ENCODE measurements at regions not wholly inside any gene's neighbourhood (a gene's known extent, or its start where the extent isn't known, plus 50 kb on each side); places are given as distances from the start of the nearest gene placed in this dataset.
A peak's percentile ranks its signal among the peaks of the same experiment; 100 is the strongest.

DNA sequence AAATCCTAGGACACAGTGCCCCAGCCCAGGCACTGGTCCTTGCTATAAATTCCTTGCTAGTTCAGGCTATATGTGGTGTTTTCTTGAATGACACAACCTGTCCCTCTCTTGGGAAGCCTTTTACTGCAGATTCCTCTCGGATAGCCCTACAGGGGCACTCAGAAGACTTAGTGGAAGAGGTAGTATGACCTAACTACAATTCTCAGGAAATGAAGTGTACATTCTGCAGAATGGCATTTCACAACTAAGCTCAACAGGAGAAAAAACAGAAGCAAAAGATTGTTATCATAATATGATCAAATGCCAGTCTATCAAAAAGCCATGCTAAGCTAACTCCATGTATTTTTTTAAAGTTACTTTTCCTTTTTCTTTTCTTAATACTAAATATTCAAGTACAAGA lies 66.3 kb upstream of the FBXL4 start:
- Histone ChIP-seq H2AK5ac (ENCODE audit: low read length) (no peak overlapping the region), H3K36me3 (ENCODE audit: control insufficient read depth in 1 of 2, insufficient read depth in 2 of 2, low read length in 2 of 2) (no peaks in the 10 kb centered on the region), H4K12ac (ENCODE audit: low read depth, low read length) (no peak overlapping the region), H3K79me1 (ENCODE audit: low read length) (no peaks in the 10 kb centered on the region), H3K4me3 (ENCODE audit: low read depth, low read length) (no peak overlapping the region), H3K79me2 (ENCODE audit: control insufficient read depth, insufficient read depth, low read length, poor library complexity) (no peaks in the 10 kb centered on the region), H3K9ac (ENCODE audit: low read length) (no peak overlapping the region), H3K27me3 (ENCODE audit: insufficient read depth, low read length) (no peaks in the 10 kb centered on the region), H3K27ac (ENCODE audit: low read depth, low read length) (no peak overlapping the region), H3K14ac (ENCODE audit: low read length) (no peak overlapping the region), H3K4me2 (ENCODE audit: low read length) (no peak overlapping the region), H2BK12ac (ENCODE audit: low read length) (no peak overlapping the region), H3K9me3 (ENCODE audit: insufficient read depth, low read depth, low read length) (no peaks in the 10 kb centered on the region), H4K91ac (ENCODE audit: low read depth, low read length) (no peak overlapping the region), H3K18ac (ENCODE audit: low read length) (no peak overlapping the region), H4K8ac (ENCODE audit: low read depth, low read length) (no peak overlapping the region), H2BK5ac (ENCODE audit: low read depth, low read length, poor library complexity) (no peak overlapping the region), H2BK120ac (ENCODE audit: insufficient read depth, low read length, poor library complexity) (no peak overlapping the region), H3K4me1 (ENCODE audit: control insufficient read depth in 1 of 2, insufficient read depth in 2 of 2, low read length in 2 of 2) (no peaks in the 10 kb centered on the region), H3K4ac (ENCODE audit: low read depth, low read length) (no peak overlapping the region), H3K23ac (ENCODE audit: low read length) (no peak overlapping the region), H2AFZ (ENCODE audit: insufficient read depth, low read length, poor library complexity) (no peak overlapping the region)
- DNase-seq = no peak
- WGBS (ENCODE audit: extremely low coverage, insufficient coverage, insufficient read length) = no CpG with 5 or more reads among the region's 1 CpG

- Histone ChIP-seq H3K4me3 (ENCODE audit: low read depth, low read length) (no peak overlapping the region), H2BK120ac (ENCODE audit: insufficient read depth, low read length, poor library complexity) (no peak overlapping the region), H4K91ac (ENCODE audit: low read depth, low read length) (no peak overlapping the region), H4K8ac (ENCODE audit: low read depth, low read length) (no peak overlapping the region), H3K27ac (ENCODE audit: low read depth, low read length) (no peak overlapping the region), H3K4me2 (ENCODE audit: low read length) (no peak overlapping the region), H3K36me3 (ENCODE audit: control insufficient read depth in 1 of 2, insufficient read depth in 2 of 2, low read length in 2 of 2) (no peaks in the 10 kb centered on the region), H3K79me1 (ENCODE audit: low read length) (no peaks in the 10 kb centered on the region), H3K23ac (ENCODE audit: low read length) (no peak overlapping the region), H3K4ac (ENCODE audit: low read depth, low read length) (no peak overlapping the region), H3K4me1 (ENCODE audit: control insufficient read depth in 1 of 2, insufficient read depth in 2 of 2, low read length in 2 of 2) (no peaks in the 10 kb centered on the region), H3K14ac (ENCODE audit: low read length) (no peak overlapping the region), H4K12ac (ENCODE audit: low read depth, low read length) (no peak overlapping the region), H2BK5ac (ENCODE audit: low read depth, low read length, poor library complexity) (no peak overlapping the region), H3K79me2 (ENCODE audit: control insufficient read depth, insufficient read depth, low read length, poor library complexity) (no peaks in the 10 kb centered on the region), H3K9ac (ENCODE audit: low read length) (no peak overlapping the region), H3K18ac (ENCODE audit: low read length) (no peak overlapping the region), H2BK12ac (ENCODE audit: low read length) (no peak overlapping the region), H3K9me3 (ENCODE audit: insufficient read depth, low read depth, low read length) (no peaks in the 10 kb centered on the region), H3K27me3 (ENCODE audit: insufficient read depth, low read length) (no peaks in the 10 kb centered on the region), H2AFZ (ENCODE audit: insufficient read depth, low read length, poor library complexity) (no peak overlapping the region), H2AK5ac (ENCODE audit: low read length) (no peak overlapping the region)
- no peak for DNase-seq
- no CpG with 5 or more reads among the region's 3 CpGs for WGBS (ENCODE audit: extremely low coverage, insufficient coverage, insufficient read length)
These were observed 65.9 kb upstream of the FBXL4 start for GRCh38 chr6:99013661-99014060.

DNA sequence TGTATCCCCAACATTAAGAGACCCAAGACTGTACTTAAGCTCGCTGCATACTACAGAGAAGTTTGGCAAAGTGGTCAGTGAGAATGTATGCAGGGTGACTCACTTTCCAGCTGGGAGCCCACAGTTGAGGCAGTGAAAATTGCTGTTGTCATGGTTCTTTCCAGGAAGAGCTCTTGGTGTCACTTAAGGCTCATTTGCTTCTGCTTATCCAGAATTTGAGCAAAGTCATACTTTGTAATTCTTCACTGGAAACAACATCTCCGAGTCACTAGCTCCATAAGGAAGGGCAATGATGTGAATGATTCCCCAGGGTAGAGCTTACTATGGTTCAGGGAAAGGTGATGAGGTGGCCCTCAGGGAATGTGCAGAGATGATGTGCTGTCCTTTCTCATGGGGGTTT lies 65.4 kb upstream of the FBXL4 start:
- no peak overlapping the region for H4K12ac ChIP-seq (ENCODE audit: low read depth, low read length)
- H3K4me1 ChIP-seq (ENCODE audit: control insufficient read depth in 1 of 2, insufficient read depth in 2 of 2, low read length in 2 of 2) = no peaks in the 10 kb centered on the region
- no peak overlapping the region for H3K4ac ChIP-seq (ENCODE audit: low read depth, low read length)
- no peak overlapping the region for H3K4me2 ChIP-seq (ENCODE audit: low read length)
- H4K91ac ChIP-seq (ENCODE audit: low read depth, low read length) = no peak overlapping the region
- no peak overlapping the region for H2BK120ac ChIP-seq (ENCODE audit: insufficient read depth, low read length, poor library complexity)
- H2AFZ ChIP-seq (ENCODE audit: insufficient read depth, low read length, poor library complexity) = no peak overlapping the region
- H3K18ac ChIP-seq (ENCODE audit: low read length) = no peak overlapping the region
- H3K27ac ChIP-seq (ENCODE audit: low read depth, low read length) = no peak overlapping the region
- DNase-seq = peak; percentile 6 to 14
- no peaks in the 10 kb centered on the region for H3K27me3 ChIP-seq (ENCODE audit: insufficient read depth, low read length)
- no peaks in the 10 kb centered on the region for H3K79me1 ChIP-seq (ENCODE audit: low read length)
- H2AK5ac ChIP-seq (ENCODE audit: low read length) = no peak overlapping the region
- no CpG with 5 or more reads among the region's 2 CpGs for WGBS (ENCODE audit: extremely low coverage, insufficient coverage, insufficient read length)
- no peaks in the 10 kb centered on the region for H3K36me3 ChIP-seq (ENCODE audit: control insufficient read depth in 1 of 2, insufficient read depth in 2 of 2, low read length in 2 of 2)
- H3K14ac ChIP-seq (ENCODE audit: low read length) = no peak overlapping the region
- H3K9ac ChIP-seq (ENCODE audit: low read length) = no peak overlapping the region
- no peak overlapping the region for H3K23ac ChIP-seq (ENCODE audit: low read length)
- H3K79me2 ChIP-seq (ENCODE audit: control insufficient read depth, insufficient read depth, low read length, poor library complexity) = no peaks in the 10 kb centered on the region
- no peaks in the 10 kb centered on the region for H3K9me3 ChIP-seq (ENCODE audit: insufficient read depth, low read depth, low read length)
- no peak overlapping the region for H4K8ac ChIP-seq (ENCODE audit: low read depth, low read length)
- no peak overlapping the region for H3K4me3 ChIP-seq (ENCODE audit: low read depth, low read length)
- no peak overlapping the region for H2BK5ac ChIP-seq (ENCODE audit: low read depth, low read length, poor library complexity)
- H2BK12ac ChIP-seq (ENCODE audit: low read length) = no peak overlapping the region

- no peak overlapping the region for H2BK5ac ChIP-seq (ENCODE audit: low read depth, low read length, poor library complexity)
- H3K18ac ChIP-seq (ENCODE audit: low read length) = no peak overlapping the region
- H3K36me3 ChIP-seq (ENCODE audit: control insufficient read depth in 1 of 2, insufficient read depth in 2 of 2, low read length in 2 of 2) = no peaks in the 10 kb centered on the region
- no peak overlapping the region for H2BK120ac ChIP-seq (ENCODE audit: insufficient read depth, low read length, poor library complexity)
- no peak overlapping the region for H3K23ac ChIP-seq (ENCODE audit: low read length)
- no peak overlapping the region for H3K14ac ChIP-seq (ENCODE audit: low read length)
- DNase-seq = no peak
- no peak overlapping the region for H3K27ac ChIP-seq (ENCODE audit: low read depth, low read length)
- H3K9me3 ChIP-seq (ENCODE audit: insufficient read depth, low read depth, low read length) = no peaks in the 10 kb centered on the region
- no peak overlapping the region for H4K8ac ChIP-seq (ENCODE audit: low read depth, low read length)
- H2AFZ ChIP-seq (ENCODE audit: insufficient read depth, low read length, poor library complexity) = no peak overlapping the region
- H2BK12ac ChIP-seq (ENCODE audit: low read length) = no peak overlapping the region
- no peak overlapping the region for H3K4ac ChIP-seq (ENCODE audit: low read depth, low read length)
- H3K9ac ChIP-seq (ENCODE audit: low read length) = no peak overlapping the region
- H3K4me1 ChIP-seq (ENCODE audit: control insufficient read depth in 1 of 2, insufficient read depth in 2 of 2, low read length in 2 of 2) = no peaks in the 10 kb centered on the region
- H3K79me2 ChIP-seq (ENCODE audit: control insufficient read depth, insufficient read depth, low read length, poor library complexity) = no peaks in the 10 kb centered on the region
- H3K27me3 ChIP-seq (ENCODE audit: insufficient read depth, low read length) = no peaks in the 10 kb centered on the region
- no peak overlapping the region for H4K12ac ChIP-seq (ENCODE audit: low read depth, low read length)
- no peak overlapping the region for H3K4me3 ChIP-seq (ENCODE audit: low read depth, low read length)
- no peak overlapping the region for H4K91ac ChIP-seq (ENCODE audit: low read depth, low read length)
- H3K79me1 ChIP-seq (ENCODE audit: low read length) = no peaks in the 10 kb centered on the region
- H2AK5ac ChIP-seq (ENCODE audit: low read length) = no peak overlapping the region
- no peak overlapping the region for H3K4me2 ChIP-seq (ENCODE audit: low read length)
These were observed 63.4 kb upstream of the FBXL4 start for GRCh38 chr6:99011151-99011550.

GRCh38 chr6:99002831-99003230 lies 55.1 kb upstream of the FBXL4 start:
- H3K18ac ChIP-seq (ENCODE audit: low read length) = no peak overlapping the region
- H3K4me3 ChIP-seq (ENCODE audit: low read depth, low read length) = no peak overlapping the region
- H3K36me3 ChIP-seq (ENCODE audit: control insufficient read depth in 1 of 2, insufficient read depth in 2 of 2, low read length in 2 of 2) = no peaks in the 10 kb centered on the region
- no peak overlapping the region for H4K12ac ChIP-seq (ENCODE audit: low read depth, low read length)
- H2BK120ac ChIP-seq (ENCODE audit: insufficient read depth, low read length, poor library complexity) = no peak overlapping the region
- no peaks in the 10 kb centered on the region for H3K9me3 ChIP-seq (ENCODE audit: insufficient read depth, low read depth, low read length)
- H3K4ac ChIP-seq (ENCODE audit: low read depth, low read length) = no peak overlapping the region
- H2AK5ac ChIP-seq (ENCODE audit: low read length) = no peak overlapping the region
- H3K79me2 ChIP-seq (ENCODE audit: control insufficient read depth, insufficient read depth, low read length, poor library complexity) = no peaks in the 10 kb centered on the region
- WGBS (ENCODE audit: extremely low coverage, insufficient coverage, insufficient read length) = no CpG with 5 or more reads among the region's 1 CpG
- H4K91ac ChIP-seq (ENCODE audit: low read depth, low read length) = no peak overlapping the region
- no peak overlapping the region for H2BK12ac ChIP-seq (ENCODE audit: low read length)
- H2BK5ac ChIP-seq (ENCODE audit: low read depth, low read length, poor library complexity) = no peak overlapping the region
- H3K27ac ChIP-seq (ENCODE audit: low read depth, low read length) = no peak overlapping the region
- DNase-seq = no peak
- no peak overlapping the region for H3K4me2 ChIP-seq (ENCODE audit: low read length)
- no peaks in the 10 kb centered on the region for H3K27me3 ChIP-seq (ENCODE audit: insufficient read depth, low read length)
- no peak overlapping the region for H4K8ac ChIP-seq (ENCODE audit: low read depth, low read length)
- no peak overlapping the region for H2AFZ ChIP-seq (ENCODE audit: insufficient read depth, low read length, poor library complexity)
- H3K14ac ChIP-seq (ENCODE audit: low read length) = no peak overlapping the region
- H3K23ac ChIP-seq (ENCODE audit: low read length) = no peak overlapping the region
- H3K79me1 ChIP-seq (ENCODE audit: low read length) = no peaks in the 10 kb centered on the region
- H3K4me1 ChIP-seq (ENCODE audit: control insufficient read depth in 1 of 2, insufficient read depth in 2 of 2, low read length in 2 of 2) = no peaks in the 10 kb centered on the region
- no peak overlapping the region for H3K9ac ChIP-seq (ENCODE audit: low read length)
